OCI-LY1 (cell line): ENCODE measurements at regions not wholly inside any gene's neighbourhood (a gene's known extent, or its start where the extent isn't known, plus 50 kb on each side); places are given as distances from the start of the nearest gene placed in this dataset.

Experiments
- H2AFZ ChIP-seq: fragments of 200-600 bp; sonication (generic), shearing (Covaris generic); 2 replicates; pipeline ENCODE4 v1.6.0; 2014; ENCODE audit warnings: antibody characterized with exemption, mild to moderate bottlenecking, low read length
- H3F3A ChIP-seq: fragments of 200-600 bp; sonication (generic), shearing (Covaris generic); 2 replicates; pipeline ENCODE4 v1.6.0; 2014; ENCODE audit warnings: mild to moderate bottlenecking, antibody characterized with exemption, low read length, moderate library complexity; ENCODE audit not compliant: insufficient read depth
- H3K27ac ChIP-seq: fragments of 200-600 bp; sonication (generic); 2 replicates; pipeline ENCODE4 v1.5.1; 2014; ENCODE audit warnings: low read length, mixed run types, mild to moderate bottlenecking, low read depth; ENCODE audit not compliant: poor library complexity, severe bottlenecking
- H3K27me3 ChIP-seq: fragments of 200-600 bp; sonication (generic); 2 replicates; pipeline ENCODE4 v1.6.0; 2014; ENCODE audit warnings: antibody characterized with exemption, mild to moderate bottlenecking, low read length, moderate library complexity; ENCODE audit not compliant: insufficient read depth
- H3K36me3 ChIP-seq: fragments of 200-600 bp; sonication (generic); 2 replicates; pipeline ENCODE4 v1.6.1; 2014; ENCODE audit warnings: mild to moderate bottlenecking, antibody characterized with exemption, low read length, moderate library complexity, mixed read lengths; ENCODE audit not compliant: insufficient read depth
- H3K4me1 ChIP-seq: fragments of 200-600 bp; sonication (generic); 2 replicates; pipeline ENCODE4 v1.5.1; 2014; ENCODE audit warnings: mild to moderate bottlenecking, low read length, moderate library complexity; ENCODE audit not compliant: insufficient read depth, severe bottlenecking
- H3K4me2 ChIP-seq: fragments of 200-600 bp; sonication (generic), shearing (Covaris generic); 2 replicates; pipeline ENCODE4 v1.6.1; 2014; ENCODE audit warnings: low read length
- H3K4me3 ChIP-seq: fragments of 200-600 bp; sonication (generic); 2 replicates; pipeline ENCODE4 v1.5.1; 2014; ENCODE audit warnings: low read length, low read depth, mild to moderate bottlenecking, mixed read lengths; ENCODE audit not compliant: poor library complexity, severe bottlenecking
- H3K79me2 ChIP-seq: fragments of 200-600 bp; shearing (Covaris generic); 2 replicates; pipeline ENCODE4 v1.6.1; 2016; ENCODE audit warnings: mixed run types, low read length, mixed read lengths; ENCODE audit not compliant: insufficient read depth
- H3K9ac ChIP-seq: fragments of 200-600 bp; sonication (generic), shearing (Covaris generic); 2 replicates; pipeline ENCODE4 v1.6.1; 2014; ENCODE audit warnings: mild to moderate bottlenecking, low read length, mixed read lengths
- H3K9me2 ChIP-seq: fragments of 200-600 bp; sonication (generic), shearing (Covaris generic); 2 replicates; pipeline ENCODE4 v1.6.1; 2014; ENCODE audit warnings: low read depth, mild to moderate bottlenecking, low read length, mixed read lengths
- H3K9me3 ChIP-seq: fragments of 200-600 bp; shearing (Covaris generic); 2 replicates; pipeline ENCODE4 v1.6.1; 2014; ENCODE audit warnings: low read length, mixed read lengths
- H4K20me1 ChIP-seq: fragments of 200-600 bp; sonication (generic), shearing (Covaris generic); 2 replicates; pipeline ENCODE4 v1.6.0; 2016; ENCODE audit warnings: mild to moderate bottlenecking, low read length; ENCODE audit not compliant: insufficient read depth
- EZH2 ChIP-seq: fragments of 200-600 bp; sonication (generic), shearing (Covaris generic); IDR thresholded peaks from 2 replicates; pipeline ENCODE4 v1.8.0; 2017; ENCODE audit warnings: borderline replicate concordance, mixed run types, mild to moderate bottlenecking, antibody characterized with exemption, low read length, moderate library complexity, mixed read lengths
- TF ChIP-seq, protein P1 (sequence below): fragments of 200-600 bp; sonication (generic), shearing (Covaris generic); IDR thresholded peaks from 2 replicates; pipeline ENCODE4 v1.5.1; 2017; ENCODE audit warnings: mild to moderate bottlenecking, antibody characterized with exemption, low read length, moderate library complexity, mixed read lengths

DNA sequence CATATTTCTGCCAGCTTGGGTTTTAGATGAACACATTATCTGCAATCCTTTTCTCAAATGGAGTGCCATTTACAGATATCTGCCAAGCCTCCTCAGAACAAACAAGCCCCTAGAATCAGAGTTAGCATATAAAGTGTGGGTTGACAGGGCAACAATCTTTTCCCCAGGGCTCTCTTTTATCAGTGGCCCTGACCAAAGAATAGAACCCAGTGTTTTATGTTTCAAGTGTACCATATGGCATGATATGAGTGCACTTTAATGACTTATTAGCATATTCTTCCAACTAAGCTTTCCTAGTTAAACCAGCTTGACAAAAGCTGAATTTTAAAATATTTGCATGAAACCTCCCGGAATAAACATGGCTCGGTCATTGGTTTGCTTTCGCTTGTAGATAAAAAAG is 57.3 kb downstream of the EVX1 start:
- Histone ChIP-seq H4K20me1 (no peaks in the 10 kb centered on the region), H3F3A (no peaks in the 10 kb centered on the region), H3K4me1 (no peaks in the 10 kb centered on the region), H3K9me2 (no peaks in the 10 kb centered on the region), H3K27me3 (no peaks in the 10 kb centered on the region), H3K4me2 (no peak overlapping the region), H3K9ac (no peak overlapping the region), H3K79me2 (no peaks in the 10 kb centered on the region), H3K4me3 (no peak overlapping the region), H3K27ac (no peak overlapping the region), H3K36me3 (no peaks in the 10 kb centered on the region), H2AFZ (no peak overlapping the region), H3K9me3 (no peaks in the 10 kb centered on the region)
- TF ChIP-seq, protein P1, sequence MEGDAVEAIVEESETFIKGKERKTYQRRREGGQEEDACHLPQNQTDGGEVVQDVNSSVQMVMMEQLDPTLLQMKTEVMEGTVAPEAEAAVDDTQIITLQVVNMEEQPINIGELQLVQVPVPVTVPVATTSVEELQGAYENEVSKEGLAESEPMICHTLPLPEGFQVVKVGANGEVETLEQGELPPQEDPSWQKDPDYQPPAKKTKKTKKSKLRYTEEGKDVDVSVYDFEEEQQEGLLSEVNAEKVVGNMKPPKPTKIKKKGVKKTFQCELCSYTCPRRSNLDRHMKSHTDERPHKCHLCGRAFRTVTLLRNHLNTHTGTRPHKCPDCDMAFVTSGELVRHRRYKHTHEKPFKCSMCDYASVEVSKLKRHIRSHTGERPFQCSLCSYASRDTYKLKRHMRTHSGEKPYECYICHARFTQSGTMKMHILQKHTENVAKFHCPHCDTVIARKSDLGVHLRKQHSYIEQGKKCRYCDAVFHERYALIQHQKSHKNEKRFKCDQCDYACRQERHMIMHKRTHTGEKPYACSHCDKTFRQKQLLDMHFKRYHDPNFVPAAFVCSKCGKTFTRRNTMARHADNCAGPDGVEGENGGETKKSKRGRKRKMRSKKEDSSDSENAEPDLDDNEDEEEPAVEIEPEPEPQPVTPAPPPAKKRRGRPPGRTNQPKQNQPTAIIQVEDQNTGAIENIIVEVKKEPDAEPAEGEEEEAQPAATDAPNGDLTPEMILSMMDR = no peak
- no peak for TF ChIP-seq EZH2

DNA sequence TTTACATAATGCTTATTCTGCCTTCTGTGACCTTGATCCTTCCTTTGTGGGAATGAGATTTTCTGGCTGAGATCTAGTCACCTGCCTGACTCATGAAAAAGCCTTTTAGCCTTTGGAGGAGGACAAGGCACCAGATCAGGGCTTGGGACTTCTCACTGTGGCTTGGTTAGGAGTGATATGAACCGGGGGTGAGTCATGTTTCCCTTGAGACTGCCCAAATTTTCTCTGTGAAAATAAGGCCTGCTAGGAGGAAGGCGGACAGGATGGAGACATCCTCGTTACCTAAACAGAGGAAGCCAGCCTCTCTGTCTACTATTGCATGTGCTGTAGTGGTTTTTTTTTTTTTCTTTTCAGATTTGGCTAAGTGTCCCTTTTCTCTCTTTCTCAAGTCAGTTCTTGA is 57.8 kb downstream of the EVX1 start:
- Histone ChIP-seq H3K36me3 (no peaks in the 10 kb centered on the region), H3K4me1 (no peaks in the 10 kb centered on the region), H3K9me3 (no peaks in the 10 kb centered on the region), H3K79me2 (no peaks in the 10 kb centered on the region), H3K9me2 (no peaks in the 10 kb centered on the region), H3K4me2 (no peak overlapping the region), H3F3A (no peaks in the 10 kb centered on the region), H3K4me3 (no peak overlapping the region), H3K9ac (no peak overlapping the region), H3K27ac (no peak overlapping the region), H4K20me1 (no peaks in the 10 kb centered on the region), H2AFZ (no peak overlapping the region), H3K27me3 (no peaks in the 10 kb centered on the region)
- no peak for TF ChIP-seq EZH2
- TF ChIP-seq, protein P1 = no peak

DNA sequence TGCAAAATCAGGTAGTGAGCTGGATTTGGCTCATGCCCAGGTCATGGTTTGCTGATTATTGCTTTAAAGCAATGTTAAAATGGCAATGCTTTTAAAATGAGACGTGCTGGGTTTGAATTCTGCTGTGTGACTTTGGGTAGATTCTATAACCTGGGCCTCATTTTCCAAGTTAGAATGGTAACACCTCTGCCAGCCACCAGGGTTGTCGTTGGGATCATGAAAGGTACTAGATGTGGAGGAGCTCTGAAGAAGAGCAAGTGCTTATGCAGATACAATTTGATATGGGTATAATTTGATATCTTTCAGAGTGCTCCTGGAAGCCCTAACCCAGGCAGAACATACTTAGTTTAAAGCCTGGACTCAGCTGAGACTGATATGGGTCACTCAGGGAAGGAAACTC is 60.0 kb downstream of the EVX1 start:
- no peak for TF ChIP-seq EZH2
- TF ChIP-seq, protein P1 = no peak
- Histone ChIP-seq H3K36me3 (no peaks in the 10 kb centered on the region), H3K9me3 (no peaks in the 10 kb centered on the region), H2AFZ (no peak overlapping the region), H4K20me1 (no peaks in the 10 kb centered on the region), H3K4me1 (no peaks in the 10 kb centered on the region), H3F3A (no peaks in the 10 kb centered on the region), H3K4me2 (no peak overlapping the region), H3K9me2 (no peaks in the 10 kb centered on the region), H3K9ac (no peak overlapping the region), H3K79me2 (no peaks in the 10 kb centered on the region), H3K27me3 (no peaks in the 10 kb centered on the region), H3K27ac (no peak overlapping the region), H3K4me3 (no peak overlapping the region)
